Choroid plexus epithelial cell (primary cell): ENCODE measurements at regions not wholly inside any gene's neighbourhood (a gene's known extent, or its start where the extent isn't known, plus 50 kb on each side); places are given as distances from the start of the nearest gene placed in this dataset.
A peak's percentile ranks its signal among the peaks of the same experiment; 100 is the strongest.

Experiments
- DNase-seq: peaks from one replicate; pipeline ENCODE4 v3.0.0-alpha.2; 2010; ENCODE audit warnings: low read depth
- H3K4me3 ChIP-seq: 2 replicates; pipeline ENCODE4 v1.5.1; 2011; ENCODE audit warnings: low read depth, mild to moderate bottlenecking, control low read depth, low read length, moderate library complexity
- CTCF ChIP-seq: conservative IDR thresholded peaks from 2 replicates; pipeline ENCODE4 v1.5.1; 2011; ENCODE audit warnings: low read depth, mild to moderate bottlenecking, control low read depth, inconsistent platforms, low read length, moderate library complexity

- no peak overlapping the region for H3K4me3 ChIP-seq
- DNase-seq: no peak
- TF ChIP-seq CTCF: no peak
Observed at GRCh38 chr9:19521205-19521604, 112.4 kb downstream of the ACER2 start.

- TF ChIP-seq CTCF: peak; percentile 45
- no peak for DNase-seq
- no peak overlapping the region for H3K4me3 ChIP-seq
Observed at GRCh38 chr9:19517202-19517942, 108.6 kb downstream of the ACER2 start.

- DNase-seq: no peak
- TF ChIP-seq CTCF: no peak
- no peak overlapping the region for H3K4me3 ChIP-seq
Observed at GRCh38 chr9:19516348-19516747, 107.5 kb downstream of the ACER2 start.

- DNase-seq: peak; percentile 21
- TF ChIP-seq CTCF: no peak
- H3K4me3 ChIP-seq: no peak overlapping the region
Observed at GRCh38 chr9:19513671-19514275, 105.0 kb downstream of the ACER2 start.

- DNase-seq: no peak
- TF ChIP-seq CTCF: no peak
- H3K4me3 ChIP-seq: no peak overlapping the region
Observed at GRCh38 chr9:19512103-19512832, 103.5 kb downstream of the ACER2 start.

- no peak for TF ChIP-seq CTCF
- DNase-seq: no peak
- no peak overlapping the region for H3K4me3 ChIP-seq
Observed at GRCh38 chr9:19511694-19512093, 102.9 kb downstream of the ACER2 start.

- TF ChIP-seq CTCF: no peak
- no peak for DNase-seq
- H3K4me3 ChIP-seq: no peak overlapping the region
Observed at GRCh38 chr9:19510907-19511306, 102.1 kb downstream of the ACER2 start.
